IPS DF 19.7 (cell line): ENCODE measurements at regions not wholly inside any gene's neighbourhood (a gene's known extent, or its start where the extent isn't known, plus 50 kb on each side); places are given as distances from the start of the nearest gene placed in this dataset.

Experiments used
- DNase-seq: peaks from one replicate; pipeline ENCODE4 v3.0.0-alpha.2; 2013; ENCODE audit warnings: low read depth, low spot score

DNA sequence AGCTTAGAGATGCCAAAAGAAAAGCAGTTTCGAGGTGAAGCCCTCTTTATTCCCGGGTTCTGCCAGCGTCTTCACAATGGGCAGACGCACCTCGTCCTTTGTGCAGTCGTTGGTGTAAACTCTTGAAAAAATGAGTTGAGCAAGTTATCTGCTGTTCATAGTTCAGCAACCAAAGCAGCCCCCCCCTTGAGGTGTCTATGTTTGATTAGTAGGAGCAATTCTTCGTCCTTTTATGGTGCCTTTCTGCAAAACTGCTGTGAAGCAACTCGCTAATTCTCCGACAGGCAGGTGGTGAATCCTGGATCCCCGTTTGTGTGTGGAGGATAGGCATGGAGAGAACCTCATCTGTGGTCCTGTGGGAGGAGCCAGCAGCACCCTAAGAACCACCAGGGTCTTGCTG, 234.5 kb downstream of the GLRX3 start:
- no peak for DNase-seq

DNA sequence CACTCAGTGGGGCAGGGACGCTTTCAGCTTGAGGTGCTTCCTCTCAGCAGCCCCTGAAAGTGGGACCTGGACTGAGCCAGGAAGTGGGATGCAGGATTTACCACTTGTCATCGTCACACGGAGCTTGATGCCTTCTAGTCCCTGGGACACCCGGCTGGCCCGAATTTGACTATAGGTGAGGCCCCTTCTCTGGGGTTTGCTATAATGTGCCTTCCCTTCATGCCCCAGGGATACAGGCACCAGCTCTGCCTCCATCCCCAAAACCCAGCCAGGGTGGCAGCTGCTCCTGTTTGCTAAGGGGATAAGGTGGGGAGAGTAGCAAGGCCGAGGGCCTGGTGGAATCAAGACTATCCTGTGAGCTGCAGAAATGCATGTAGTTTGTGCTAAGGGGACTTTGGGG, 235.0 kb downstream of the GLRX3 start:
- no peak for DNase-seq

DNA sequence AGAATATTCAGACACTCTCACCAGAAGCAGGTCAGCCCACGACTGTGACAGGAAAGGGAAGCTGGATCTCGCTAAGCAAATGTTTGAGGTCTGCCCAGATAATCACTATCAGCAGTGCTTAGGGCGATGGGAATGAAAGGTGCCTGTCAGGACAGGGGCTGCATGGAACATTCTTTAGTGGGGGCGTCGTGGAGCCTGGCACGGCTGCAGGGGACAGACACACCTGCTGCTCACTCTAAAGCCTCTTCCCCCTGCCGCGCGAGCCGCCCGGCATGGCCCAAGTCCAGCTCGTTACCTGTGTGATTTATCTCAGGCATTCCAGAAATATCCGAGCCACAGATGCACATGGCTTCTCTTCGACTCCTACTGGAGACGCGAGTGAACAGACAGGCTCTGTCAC, 235.5 kb downstream of the GLRX3 start:
- DNase-seq: no peak

DNA sequence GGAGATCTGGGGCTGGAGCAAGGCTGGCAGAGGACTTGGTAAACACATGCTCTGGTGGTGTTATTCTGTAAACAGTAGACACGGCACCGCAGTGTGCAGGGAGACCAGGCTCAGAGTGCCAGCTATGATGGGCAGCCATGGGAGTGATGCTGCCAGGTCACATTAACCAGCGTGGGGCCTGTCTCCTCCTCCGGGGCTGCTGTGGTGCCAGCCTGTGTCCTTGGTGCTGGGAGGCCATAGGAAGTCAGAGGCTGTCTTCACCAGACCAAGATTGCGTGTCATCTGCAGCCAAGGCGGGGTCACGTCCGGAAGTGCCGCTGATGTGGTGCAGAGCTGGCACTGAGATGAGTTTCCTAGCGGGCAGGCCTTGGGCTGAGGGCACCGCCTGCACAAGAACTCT, 236.0 kb downstream of the GLRX3 start:
- no peak for DNase-seq

DNA sequence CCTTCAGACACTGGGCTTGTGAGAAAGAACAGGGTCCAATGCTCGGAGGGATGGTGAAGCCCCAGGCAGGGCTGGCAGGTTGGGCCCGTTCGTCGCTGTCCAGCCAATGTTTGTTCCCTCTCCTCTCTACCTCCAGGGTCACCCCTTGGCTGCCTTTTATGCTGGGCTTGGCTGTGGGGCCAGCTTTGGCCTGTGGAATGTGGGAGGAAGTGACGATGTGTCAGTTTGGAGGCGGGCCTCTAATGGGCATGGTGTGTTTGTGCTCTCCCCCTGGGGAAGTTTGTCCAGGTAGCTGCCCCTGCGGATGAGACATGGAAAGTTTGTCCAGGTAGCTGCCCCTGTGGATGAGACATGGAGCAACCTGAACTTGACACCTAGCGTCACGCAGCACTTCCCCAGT, 236.7 kb downstream of the GLRX3 start:
- no peak for DNase-seq

DNA sequence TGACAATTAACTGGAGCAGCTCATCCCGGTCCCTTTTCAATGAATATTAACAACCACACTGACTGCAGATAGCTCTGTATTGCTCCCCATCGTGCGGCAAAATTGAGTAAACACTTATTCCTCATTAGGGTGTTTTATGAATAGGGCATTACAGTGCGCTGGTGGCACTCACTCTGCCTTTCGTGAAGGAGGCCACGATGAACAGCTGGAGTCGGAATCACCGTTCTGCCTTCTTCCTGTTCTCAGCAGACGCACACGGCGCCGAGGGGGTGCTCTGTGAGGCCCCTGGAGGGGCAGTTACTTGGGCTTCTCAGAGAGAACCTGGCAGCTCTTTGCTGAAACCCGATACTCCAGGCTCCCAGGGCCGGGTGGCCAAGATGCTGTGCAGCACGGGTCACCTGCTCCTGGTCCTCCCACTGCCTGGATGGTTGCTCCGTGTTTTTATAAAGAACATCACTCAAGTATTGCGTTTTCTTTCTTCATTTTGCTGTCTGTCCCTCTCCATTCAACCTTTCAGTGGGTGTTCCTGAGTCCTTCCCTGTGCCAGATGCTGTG, 241.9 kb downstream of the GLRX3 start:
- no peak for DNase-seq

DNA sequence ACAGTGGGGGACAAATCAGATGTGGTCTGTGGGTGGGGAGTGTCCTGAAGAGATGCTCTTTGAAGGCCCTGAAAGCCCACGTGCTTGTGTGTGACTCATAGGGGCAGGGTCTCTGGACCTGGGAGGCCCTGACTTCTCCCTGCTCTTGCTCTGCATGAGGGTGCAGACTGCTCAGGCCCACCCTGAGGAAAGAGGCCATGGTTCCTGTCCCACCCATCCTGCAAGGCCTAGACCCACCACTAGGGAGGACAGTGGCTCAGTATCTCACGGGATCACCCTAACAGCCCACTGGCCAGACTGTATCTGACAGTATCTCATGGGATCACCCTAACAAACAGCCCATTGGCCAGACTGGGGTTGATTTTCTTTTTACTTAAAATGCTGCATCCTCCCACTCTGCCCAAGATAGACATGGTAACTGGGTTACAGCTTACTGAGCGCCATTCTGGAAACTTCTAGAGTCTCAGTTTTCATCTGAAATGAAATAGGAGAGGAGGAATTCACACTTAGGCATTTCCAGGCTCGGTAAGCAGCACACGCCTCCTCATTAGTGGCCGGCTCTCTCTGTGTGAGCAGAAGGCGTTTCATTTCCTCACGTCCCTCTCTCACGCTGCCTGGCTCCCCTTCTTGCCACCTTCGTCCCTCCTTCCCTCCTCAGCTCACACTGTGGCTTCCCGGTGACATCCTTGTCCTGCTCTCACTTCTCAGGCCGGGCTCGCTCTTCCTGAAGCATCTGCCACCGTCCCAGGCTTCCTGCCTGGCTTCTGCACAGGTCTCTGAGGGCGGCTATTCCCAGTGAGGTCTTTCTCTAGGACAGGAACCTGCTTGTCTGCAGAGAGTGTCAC, 242.6 kb downstream of the GLRX3 start:
- no peak for DNase-seq

DNA sequence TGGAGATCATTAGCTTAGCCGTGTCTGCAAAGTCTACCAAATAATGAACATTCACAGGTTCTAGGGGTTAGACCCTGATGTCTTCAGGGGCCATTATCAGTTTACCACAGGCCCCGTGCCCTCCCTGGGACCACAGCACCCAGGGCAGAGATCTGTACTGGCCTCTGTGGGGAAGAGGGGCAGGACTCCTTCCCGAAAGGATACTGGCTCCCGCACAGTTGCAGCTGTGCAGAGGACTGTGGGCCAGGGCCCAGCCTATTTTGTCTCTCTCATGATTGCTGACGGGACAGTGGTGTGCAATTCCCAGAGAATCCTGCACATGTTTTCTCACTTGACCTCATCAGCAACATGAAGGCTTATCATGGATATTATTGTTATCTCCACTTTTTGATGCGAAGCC, 243.9 kb downstream of the GLRX3 start:
- DNase-seq: no peak

DNA sequence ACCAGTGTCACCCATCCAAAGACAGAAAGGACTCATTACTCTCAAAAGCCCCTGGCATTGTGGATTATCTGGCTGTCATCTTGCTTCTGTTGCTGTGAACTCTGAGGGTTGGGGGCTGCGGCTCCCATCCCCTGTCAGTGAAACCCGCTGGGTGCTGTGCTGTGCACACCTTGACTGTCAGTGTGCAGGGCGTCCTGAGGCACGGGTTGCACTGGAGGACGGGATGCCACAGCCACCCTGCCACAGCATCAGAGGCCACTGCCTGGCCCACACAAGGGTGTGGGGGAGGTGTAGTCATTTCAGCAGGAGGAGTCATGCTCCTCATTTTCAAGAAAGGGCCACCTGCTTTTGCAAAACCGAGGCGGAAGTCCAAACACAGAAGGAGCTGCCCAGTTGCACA, 245.8 kb downstream of the GLRX3 start:
- DNase-seq: no peak

DNA sequence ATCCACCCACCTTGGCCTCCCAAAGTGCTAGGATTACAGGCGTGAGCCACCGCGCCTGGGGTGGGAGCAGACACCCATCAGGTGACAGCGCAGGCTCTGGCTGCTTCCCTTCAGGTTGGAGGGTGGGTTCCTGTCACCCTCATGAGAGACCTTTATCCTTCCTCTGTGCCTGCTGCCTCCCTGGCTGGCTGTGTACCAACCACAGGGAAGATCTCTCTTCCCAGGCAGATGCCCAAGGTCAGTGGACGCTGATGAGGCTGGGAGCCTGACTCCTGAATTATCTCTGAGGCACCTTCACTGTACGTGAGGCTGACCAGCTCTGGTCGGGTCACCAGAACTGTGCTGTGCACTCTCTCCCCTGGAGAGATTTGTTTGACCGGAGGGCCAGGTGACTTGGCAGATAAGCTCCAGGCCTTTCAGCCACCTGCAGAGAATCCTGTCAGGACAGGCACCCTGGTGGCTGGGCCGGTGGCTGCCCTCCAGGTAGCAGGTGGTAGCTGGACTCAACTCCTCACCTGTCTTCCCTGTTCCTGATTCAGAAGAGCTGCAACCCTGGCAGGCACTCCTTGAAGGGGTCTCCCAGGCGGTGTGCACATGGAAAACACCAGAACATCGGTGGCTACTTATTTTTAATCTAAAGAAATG, 251.9 kb downstream of the GLRX3 start:
- no peak for DNase-seq

DNA sequence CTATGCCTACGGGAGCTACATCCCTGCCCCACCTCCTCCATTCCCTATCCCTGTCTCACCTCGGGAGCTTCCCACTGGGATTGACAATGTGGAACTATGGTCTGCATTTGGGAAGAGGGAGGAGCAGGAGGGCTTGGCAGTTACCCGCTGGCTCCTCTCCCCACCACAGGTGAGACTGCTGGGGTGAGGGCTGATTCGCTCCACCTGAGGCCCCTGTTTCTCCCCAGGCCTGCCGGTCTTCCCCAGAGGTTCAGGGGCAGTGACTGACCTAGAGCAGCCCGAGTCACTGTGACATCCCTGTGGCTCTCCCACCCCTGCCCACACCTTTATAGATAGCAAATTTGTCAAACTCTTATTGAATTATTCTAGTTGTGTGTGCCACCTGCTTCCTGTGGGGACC, 252.6 kb downstream of the GLRX3 start:
- no peak for DNase-seq

DNA sequence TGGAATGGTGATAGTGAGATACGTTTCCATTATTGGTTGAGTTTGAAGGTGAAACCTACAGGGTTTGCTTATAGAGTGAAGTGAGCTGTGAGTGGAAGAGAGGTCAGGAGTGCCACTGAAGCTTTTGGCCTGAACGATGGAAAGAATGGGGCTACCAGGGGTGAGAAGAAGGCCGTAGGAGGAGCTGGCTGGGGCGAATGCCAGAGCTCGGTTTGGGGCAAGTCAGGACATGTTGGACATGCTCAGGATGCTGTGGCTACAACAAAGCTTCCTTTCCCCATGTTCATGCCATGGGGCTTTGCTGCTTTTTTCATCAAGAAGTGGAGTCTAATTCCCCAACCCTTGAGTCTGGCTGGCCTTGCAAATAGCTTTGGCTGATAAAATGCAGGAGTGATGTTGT, 253.7 kb downstream of the GLRX3 start:
- DNase-seq: no peak

DNA sequence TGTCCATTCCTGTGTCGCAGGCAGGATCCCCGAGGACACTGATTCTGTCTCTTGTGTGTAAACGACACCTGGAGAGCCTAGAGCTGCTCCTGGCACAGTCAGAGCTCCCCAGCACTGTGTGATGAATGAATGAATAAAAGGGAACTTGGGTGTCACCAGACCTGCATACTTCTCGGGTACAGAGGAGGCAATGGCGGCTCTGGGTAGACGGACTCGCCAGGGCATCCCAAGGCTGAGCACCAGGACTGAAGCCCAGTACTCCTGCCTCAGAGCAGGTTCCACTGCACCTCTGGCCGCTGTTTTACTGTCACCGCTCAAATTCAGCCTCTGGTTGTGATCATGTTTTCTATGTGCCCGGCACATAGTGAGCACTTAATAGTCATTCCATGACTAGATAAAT, 255.8 kb downstream of the GLRX3 start:
- DNase-seq: no peak

DNA sequence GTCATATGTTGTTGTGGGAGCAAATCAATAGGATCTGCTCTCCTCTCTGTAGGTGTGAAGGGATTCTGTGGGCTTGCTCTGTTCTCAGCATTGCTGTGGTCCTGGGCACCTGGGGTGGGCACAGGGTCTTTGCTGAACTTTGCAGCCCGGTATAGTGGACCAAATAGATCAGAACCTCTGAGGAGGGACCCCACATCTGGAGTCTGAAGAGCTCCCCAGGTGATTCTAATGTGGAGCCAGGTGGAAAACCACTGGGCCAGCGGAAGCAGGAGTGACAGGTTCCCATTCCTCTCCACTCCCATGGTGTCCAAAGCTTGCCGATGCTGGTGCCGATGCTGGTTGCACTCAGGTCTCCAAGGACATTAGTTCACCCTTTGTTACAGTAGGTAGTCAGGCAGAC, 257.2 kb downstream of the GLRX3 start:
- DNase-seq: no peak

DNA sequence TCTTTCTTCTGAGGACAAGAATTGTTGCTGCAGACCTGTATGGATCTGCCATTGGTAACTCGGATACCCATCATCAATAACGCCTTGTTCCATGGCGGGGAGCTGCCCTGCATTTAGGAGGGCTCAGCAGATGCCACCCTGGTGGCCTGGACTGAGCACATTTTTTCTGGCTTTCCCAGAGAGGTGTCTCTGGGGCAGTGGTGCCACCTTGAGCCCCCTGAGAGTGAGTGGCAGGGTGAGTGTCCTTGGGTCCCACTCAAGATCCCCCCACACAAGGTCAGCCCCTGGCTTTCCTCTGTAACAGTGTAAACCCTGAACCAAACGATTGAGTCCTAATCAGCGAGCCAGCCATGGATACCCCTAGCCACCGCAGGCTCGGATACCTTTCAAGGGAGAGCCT, 258.6 kb downstream of the GLRX3 start:
- no peak for DNase-seq

DNA sequence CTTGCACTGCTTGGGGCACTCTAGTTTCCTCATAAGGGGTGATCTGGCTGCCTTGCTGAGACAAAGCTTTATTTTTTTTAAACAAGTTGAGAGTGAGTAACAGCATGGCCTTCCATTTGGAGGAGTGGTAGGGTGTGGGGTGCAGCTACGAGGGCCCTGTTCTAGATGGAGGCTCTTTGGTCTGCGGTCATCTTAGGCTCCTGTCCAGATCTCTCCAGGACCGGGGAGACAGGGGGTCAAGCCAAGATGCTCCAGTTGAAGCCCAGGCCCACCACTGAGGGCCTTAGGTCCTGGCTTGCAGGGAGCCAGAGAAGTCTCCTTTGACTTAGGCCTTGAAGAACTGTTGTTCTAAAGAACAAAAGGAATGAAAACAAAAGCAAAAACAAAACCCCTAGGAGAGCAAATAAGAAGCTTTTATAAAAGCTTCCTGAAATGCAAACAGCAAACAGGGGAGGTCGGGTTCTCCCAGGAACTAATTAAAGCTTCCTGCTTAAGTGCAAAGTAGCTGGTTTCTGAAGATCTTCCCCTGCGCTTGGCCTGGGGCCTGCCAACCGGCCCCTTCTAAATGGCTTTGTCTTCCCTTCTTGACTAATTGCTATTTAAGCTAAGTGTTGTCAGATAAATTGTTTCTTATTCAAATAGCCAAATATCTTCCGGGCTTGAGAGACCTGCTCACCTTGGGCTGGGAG, 259.2 kb downstream of the GLRX3 start:
- no peak for DNase-seq

DNA sequence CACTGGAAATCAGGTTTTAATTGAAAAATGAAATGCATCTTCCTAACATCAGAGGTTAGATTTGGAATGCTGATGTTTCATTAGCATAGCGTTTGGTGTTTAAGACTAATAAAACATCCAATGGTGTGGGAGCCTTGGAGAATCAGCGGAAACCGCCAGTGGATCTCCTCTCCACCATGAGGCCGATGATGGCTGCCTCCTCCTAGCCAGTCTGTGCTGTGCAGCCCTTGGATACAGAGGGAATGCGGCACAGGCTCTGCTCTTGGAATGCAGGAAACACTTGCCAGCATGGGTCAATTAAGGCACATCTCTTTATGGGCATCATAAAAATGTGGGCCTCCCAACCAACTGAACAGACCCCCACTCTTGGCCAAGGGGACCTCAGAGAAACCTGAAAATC, 259.9 kb downstream of the GLRX3 start:
- no peak for DNase-seq

DNA sequence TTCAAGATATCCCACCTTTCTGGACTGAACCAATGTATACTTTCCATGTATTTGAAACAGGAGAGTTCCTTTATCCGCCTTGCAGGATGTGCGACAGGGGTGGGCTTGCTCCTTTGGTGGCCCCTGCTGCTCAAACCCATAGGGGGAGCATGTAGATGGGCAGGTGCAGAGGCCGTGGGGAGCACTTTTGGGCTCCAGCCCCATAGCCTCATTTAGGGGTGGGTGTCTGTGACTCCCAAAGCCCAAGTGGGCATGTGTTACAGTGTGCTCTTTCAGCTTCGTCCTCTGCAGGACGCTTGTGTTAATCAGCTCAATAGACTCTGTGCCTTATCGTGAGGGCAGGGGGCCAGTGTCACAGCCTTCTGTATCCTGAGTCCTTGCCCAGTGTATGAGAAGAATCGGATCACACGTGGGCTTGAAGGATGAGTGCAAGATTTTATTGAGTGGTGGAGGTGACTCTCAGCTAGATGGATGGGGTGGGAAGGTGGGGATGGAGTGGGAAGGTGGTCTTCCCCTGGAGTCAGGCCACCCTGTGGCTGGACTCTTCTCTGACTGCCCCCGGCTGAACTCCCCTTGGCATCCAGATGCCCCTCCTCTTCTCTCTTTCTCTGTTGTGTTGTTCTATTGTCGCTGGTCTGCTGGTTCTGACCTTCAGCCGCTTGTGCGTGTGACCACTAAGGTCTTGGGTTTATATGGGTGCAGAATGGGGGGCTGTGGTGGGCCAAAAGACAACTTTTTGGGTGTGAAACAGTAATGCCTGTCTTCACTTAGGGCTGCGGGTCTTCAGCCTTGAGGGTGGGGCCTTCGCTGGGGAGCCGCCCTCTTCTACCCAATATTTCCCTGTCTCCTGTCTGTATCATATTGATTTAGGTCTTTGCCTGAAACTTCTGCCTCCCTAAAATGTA, 262.2 kb downstream of the GLRX3 start:
- DNase-seq: no peak

DNA sequence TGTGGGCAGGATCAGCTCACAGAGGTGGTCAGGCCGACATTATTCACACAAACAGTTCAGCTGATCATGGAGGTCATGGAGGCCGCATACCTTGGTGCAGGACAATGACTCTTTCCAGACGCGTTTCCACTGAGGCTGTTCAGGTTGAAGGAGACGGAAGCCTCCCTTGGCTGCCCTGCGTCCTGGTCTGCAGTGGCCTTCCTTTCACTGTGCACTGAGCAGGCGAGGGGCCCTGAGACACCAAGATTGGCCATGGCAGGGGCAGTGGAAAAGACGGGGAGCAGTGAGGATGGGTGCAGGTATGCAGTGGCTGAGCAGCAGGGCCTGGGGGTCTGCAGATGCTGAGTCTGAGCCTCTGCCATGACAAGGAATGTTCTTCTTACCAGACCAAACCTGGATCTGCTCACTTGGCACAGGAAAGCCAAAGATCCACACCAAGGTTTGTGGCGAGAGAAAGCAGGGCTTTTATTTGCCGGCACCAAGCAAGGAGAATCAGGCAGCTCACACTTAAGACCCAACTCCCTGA, 263.3 kb downstream of the GLRX3 start:
- no peak for DNase-seq

DNA sequence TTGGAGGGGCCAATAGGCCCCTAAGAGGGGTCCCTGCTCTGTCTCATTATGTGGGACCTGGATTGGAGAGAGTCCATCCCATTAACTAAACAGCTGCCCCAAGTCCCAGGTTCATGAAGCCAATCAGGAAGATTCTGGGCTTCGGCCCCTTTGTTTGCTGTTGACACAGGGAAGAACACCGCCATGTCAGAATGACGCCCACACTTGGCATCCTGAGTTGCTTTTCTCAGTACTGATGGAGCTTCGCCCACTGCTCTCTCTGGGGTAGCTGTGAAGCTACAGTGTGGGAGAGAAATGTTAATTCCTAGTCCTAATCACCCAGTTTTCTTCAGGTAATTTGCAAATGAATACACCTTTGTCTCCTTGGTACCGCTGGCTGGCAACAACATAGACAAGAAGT, 264.7 kb downstream of the GLRX3 start:
- DNase-seq: no peak
